SK-N-MC (cell line): ENCODE measurements at regions not wholly inside any gene's neighbourhood (a gene's known extent, or its start where the extent isn't known, plus 50 kb on each side); places are given as distances from the start of the nearest gene placed in this dataset.

ENCODE experiments used
- EZH2 ChIP-seq: fragments of 200-600 bp; sonication (generic); IDR thresholded peaks from one replicate; pipeline ENCODE4 v1.6.1; 2017; ENCODE audit warnings: antibody characterized with exemption
- POLR2AphosphoS5 ChIP-seq: IDR thresholded peaks from 2 replicates; pipeline ENCODE4 v1.6.1; 2012; ENCODE audit warnings: mild to moderate bottlenecking, low read depth, low read length, borderline replicate concordance

- no peak for TF ChIP-seq EZH2
- TF ChIP-seq POLR2AphosphoS5 = no peak
Observed at GRCh38 chr6:98635191-98635590, 199.2 kb upstream of the POU3F2 start.
